G401.6 (cell line): ENCODE measurements at regions not wholly inside any gene's neighbourhood (a gene's known extent, or its start where the extent isn't known, plus 50 kb on each side); places are given as distances from the start of the nearest gene placed in this dataset.
A peak's percentile ranks its signal among the peaks of the same experiment; 100 is the strongest.
"Not testable (repeated sequence)": the region's sequence is repeated elsewhere in the genome, so short reads cannot be mapped to it uniquely, and the experiment has no call there.

Experiments
- FAIRE-seq: peaks from 2 replicates; lab custom pipeline; 2012; peaks lifted over from hg19 to GRCh38; lab: Jason Lieb, UNC

DNA sequence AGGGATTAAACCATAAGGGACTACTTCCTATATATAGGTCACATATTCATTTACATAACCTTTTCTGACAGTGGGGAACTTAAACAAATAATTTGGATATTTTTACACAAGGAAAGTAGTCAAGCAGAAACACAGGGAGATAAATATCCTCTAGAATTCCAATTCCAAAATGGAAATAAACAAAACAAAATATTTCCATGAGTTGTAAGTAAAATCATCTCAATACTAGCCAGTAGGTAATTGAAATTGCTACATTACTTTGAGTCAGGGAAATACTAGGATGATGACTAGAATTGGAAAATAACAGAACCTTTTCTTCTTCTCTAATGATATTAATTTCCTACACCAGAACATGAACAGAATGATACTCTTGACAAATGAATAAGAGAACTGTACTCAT is 1308.1 kb upstream of the GJE1 start:
- FAIRE-seq: peak; percentile 49

DNA sequence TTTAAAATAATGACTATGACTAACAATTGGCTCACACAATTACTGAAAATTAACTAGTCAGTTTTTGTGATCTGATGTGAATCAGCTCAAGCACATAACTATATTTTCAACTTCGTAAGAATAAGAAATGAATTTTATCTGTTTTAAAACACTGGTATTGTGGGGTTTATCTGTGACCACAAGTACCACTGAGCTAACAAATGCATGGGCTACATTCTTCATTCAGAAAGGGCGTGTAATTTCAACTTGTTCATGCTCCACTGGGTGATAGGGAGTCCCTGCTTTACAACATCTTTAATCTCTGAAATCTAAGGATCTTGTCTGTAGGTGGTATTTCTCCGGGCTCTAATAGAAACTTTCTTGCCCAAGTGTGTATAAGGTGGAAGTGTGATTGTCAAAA is 1311.5 kb upstream of the GJE1 start:
- FAIRE-seq: no peak

DNA sequence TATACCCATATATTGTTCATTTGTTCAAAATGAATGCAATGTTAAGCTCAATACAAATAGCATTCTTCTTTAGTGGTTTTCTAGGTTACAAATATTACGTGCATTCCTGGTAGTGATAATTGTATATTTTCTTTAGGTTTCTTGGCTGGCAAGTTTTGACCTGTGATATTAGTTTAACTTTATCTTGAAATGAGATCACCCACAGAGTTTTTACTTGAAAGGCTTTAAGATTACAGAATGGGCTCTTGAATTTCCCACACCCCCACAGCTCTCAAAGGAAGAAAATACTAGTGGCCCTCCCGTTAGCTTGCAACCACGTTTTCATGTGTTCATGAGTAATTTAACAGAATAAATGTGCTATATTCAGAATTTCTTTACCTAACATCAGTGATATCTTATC is 1315.5 kb upstream of the GJE1 start:
- no peak for FAIRE-seq

DNA sequence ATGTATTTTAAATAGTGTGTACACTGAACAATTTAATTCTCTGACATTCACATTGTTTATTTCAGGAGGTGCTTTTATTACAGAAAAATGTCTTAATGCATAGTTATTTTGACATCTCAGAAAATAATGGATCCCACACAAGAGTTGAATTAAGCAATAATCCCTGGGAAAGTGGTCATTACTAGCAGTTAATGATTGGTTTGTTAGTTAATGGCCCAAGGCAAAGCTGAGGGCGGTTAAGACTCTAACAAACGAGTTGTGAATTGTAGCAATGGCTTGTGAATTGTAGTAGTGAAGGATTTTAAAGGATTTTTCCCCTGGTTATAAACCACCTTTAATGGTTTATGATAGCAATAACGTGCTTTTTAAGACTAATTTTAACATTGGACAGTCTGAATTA is 1316.0 kb upstream of the GJE1 start:
- no peak for FAIRE-seq

DNA sequence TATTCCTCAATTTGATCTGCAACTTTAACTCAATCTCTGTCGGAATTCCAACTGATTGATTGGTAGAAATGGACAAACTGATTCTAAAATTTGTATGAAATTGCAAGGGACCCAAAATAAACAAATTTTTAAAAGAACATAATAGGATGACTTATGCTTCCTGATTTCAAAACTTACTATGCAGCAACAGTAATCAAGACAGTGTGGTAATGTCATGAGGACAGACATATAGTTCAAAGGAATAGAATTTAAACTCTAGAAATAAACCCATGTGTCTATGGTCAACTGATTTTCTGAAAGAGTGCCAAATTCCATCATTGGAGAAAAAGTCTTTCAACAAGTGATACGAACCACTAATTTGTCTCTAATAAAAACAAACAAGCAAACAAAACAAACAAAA is 1320.1 kb upstream of the GJE1 start:
- no peak for FAIRE-seq

DNA sequence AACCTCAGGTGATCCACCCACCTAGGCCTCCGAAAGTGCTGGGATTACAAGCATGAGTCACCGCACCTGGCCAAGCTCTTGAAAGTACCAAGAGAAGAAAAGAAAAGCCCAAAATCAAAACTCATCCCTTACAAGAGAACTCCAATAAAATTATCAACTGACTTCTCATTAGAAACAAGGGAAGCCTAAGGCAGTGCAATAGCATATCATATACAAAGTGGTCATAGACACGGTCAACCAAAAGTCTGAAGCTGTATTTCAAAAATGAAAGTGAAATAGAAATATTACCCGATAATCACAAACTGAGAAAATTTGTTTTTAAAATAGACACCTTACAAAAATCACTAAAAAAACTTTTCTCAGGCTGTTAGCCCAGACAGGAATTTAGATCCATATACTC is 1321.1 kb upstream of the GJE1 start:
- no peak for FAIRE-seq

DNA sequence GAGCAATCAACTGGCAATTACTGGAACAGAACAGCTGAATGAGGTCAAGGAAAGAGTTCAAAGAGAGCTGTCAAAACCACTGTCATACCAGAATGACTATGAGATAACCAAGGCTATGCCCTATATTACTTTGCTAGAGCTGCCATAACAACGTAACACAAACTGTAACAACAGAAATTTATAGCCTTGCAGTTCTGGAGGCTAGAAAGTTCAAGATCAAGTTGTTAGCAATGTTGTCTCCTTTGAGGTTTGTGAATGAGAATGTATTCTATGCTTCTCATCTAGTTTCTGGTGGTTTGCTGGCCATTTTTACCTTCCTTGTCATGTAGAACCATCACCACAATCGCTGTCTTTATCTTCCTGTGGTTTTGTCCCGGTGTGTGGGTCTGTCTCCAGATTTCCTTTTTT is 1323.0 kb upstream of the GJE1 start:
- no peak for FAIRE-seq

DNA sequence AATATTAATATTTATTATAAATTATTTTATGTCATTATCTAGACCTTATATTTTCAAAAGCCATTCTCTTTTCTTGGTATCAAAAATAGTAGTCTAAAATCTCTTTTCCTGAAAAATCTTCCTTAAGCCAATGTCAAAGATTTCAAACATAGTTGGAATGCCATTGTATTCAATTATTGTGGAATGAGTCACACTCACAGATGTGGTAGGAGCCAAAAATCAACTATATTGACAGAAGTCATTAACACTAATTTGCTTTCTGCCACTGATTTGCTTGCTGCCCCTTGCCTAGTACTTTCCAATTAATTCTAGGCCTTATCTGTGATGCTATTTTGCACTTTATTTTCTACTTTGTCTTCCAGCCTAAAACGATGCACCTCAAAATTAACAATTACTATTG is 1326.3 kb upstream of the GJE1 start:
- peak; percentile 88 for FAIRE-seq

DNA sequence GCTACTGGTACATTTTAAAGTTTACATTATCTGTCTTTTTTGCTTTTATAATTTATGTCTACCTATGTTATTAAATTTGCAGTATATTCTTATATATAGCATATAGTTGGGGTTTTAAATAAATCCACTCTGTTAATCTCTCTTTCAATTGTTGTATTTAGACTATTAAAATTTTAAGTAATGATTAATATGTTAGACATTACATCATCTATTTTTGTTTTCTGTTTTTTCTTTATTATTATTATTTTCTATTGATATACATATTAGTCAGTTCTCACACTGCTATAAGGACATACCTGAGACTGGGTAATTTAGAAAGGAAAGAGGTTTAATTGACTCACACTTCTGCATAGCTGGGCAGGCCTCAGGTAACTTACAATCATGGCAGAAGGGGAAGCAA is 1338.2 kb upstream of the GJE1 start:
- peak; percentile 69 for FAIRE-seq

DNA sequence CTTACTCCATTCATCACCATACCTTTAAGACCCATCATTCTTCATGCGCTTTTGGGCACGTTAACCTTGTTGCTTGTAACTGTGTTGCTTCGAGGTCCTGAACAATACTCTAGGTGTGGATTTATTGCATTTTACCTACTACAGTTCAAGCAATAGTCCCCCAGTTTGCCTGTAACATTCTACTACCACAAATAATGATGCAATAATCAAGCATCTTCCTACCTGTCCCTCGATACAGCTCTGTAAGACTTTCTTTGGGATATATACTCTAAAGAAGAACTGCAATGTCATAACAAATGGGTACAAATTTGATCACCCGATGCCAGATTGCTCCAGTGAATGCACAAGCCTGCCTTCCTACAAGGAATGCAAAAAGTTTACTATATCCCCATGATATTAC is 1342.6 kb upstream of the GJE1 start:
- FAIRE-seq: no peak

DNA sequence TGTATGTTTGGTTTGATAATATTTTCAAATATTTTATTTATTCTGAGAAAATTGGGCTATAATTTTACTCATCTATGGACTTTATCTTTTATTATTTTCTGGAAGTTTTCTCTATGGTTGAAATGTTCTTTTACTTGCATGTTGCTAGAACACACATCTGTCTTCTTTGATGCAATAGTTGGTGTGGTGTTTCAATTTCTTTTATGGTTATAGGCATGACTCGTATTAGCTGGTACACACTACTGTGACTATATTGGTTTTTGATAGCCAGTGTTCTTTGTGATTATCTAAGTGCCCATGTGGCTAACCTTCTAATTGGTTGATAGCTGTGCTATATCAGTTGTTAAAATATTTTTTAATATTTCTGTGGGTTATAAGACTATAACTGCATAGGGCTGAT is 1343.3 kb upstream of the GJE1 start:
- peak; percentile 28 for FAIRE-seq

DNA sequence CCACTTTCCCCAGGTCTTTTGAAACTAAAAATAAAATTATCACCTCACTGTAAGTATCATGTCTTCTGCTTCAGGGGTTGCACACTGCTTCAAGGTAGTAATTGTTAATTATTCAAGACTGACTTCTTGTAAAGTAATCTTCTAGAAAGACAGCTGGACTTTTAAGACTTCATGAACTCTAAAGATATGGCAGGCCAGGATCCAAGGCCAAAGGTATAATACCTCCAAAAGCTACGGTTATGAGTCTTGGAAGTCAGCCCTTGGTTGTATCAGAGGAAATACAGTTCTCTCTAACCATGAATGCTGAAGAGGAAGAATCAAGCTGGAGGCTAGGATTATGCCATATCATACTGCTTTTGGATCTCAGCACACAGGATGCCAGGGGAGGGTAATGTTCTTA is 1346.8 kb upstream of the GJE1 start:
- FAIRE-seq: no peak

DNA sequence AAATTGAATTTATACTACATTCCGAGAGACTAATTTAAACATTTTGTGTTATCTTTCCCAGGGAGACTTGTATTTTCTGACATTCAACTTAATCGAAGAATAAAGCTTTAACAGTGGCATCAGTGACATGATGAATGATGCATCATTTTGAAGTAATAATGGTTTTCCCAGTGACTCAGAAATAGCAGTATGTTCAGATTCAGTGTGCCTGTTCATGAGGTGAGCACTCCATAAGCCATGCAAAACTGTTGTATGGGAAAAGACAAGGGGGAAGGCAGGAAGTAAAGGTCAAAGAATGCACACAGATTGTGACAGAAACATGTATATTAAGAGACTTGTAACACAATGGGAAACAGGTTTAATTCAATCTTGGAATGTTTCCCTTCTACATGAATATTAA is 1348.2 kb upstream of the GJE1 start:
- no peak for FAIRE-seq

DNA sequence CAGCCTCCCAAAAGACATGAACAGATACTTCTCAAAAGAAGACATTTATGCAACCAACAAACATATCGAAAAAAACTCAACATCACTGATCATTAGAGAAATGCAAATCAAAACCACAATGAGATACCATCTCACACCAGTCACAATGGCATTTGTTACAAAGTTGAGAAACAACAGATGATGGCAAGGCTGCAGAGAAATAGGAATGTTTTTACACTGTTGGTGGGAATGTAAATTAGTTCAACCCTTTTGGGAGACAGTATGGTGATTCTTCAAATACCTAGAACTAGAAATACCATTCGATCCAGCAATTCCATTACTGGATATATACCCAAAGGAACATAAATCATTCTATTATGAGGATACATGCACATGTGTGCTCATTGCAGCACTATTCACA is 1349.2 kb upstream of the GJE1 start:
- FAIRE-seq: not testable (repeated sequence)

DNA sequence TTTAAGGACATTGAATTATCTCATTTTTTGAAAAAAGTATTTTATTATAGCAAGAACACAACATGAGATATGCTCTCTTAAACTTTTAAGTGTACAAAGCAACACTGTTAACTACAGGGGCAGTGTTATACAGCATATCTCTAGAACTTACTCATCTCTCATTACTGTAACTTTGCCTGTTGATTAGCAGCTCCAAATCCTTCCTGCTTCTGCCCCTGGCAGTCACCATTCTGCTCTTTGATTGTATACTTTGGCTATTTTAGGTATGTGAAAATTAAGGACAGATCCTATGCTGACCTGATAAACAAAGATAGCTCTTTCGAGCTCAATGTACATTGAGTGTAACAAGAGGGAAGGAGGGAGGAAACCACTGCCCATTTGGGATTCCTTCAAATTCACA is 1349.8 kb upstream of the GJE1 start:
- FAIRE-seq: no peak

DNA sequence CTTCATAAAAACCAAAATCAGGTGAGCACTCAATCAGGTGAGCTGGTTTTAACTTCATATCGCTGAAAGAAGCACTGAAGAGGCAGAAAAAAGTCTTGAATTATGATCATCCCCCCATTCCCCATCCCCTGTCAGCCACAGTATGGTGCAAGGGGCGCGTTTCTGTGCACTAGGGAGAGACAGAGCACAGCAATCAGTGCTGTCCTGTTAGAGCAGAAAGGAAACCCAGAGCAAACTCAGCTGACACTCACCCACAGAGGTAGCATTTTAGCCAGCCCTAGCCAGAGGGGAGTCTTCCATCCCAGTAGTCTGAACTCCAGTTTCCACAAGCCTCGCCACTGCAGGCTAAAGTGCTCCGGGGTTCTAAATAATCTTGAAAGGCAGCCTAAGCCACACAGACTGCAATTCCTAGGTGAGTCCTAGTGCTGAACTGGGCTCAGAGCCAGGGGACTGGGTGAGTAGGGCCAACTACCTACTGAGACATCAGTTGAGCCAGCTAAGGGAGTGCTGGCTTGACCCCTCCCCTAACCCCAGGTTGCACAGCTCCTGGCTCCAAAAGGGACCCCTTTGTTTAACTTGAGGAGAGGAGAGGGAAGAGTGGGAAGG is 1352.6 kb upstream of the GJE1 start:
- FAIRE-seq: no peak

DNA sequence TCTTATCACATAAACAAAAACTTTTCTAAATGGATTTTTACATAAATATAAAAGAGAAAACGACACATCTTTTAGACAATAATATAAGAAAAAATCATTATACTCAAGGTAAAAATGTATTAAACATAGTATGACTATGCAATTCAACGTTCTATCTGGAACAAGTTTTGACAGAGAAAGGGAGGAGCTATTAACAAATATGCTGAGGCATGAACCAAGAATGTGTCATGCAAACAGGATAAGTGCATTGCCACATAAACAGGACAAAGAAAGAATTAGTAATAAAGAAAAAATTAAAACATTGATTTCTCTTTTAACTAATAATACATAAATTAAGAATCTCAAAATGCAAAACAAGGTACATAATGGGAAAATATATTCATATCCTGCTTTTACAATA is 1353.4 kb upstream of the GJE1 start:
- FAIRE-seq: no peak

DNA sequence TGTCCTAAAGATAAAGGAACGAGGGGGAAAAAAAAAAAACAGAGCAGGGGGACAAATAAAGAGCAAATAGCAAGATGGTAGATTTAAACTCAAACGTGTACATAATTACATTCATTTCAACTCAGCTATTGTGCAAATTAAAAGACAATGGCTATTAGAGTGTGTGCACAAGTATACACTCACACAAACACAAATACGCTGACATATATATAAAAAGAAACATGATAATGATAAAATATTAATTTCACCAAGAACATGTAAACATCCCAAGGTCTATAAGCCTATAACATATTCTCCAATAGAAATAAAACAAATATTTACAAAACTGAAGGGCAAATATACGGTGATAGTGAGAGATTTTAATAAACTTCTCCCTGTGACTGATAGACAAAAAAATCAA is 1354.9 kb upstream of the GJE1 start:
- FAIRE-seq: no peak

DNA sequence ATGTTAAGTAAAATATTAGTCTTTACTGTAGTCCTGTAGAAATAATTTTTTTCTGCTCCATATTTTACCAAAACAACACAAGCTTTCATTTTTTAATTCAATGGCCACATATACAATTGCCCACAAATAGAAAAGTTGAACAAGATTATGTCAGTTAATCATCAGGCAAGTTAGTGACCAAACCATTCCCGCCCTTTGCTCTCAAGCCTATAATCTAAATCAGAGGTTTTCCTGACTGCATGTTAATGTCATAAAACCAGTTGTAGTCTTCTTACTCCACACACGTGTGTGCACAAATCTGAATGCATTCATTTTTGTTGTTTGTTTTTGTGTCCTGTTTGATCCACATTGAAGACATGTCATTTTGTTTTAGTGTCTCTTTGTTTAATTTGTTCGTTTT is 1357.7 kb upstream of the GJE1 start:
- no peak for FAIRE-seq

DNA sequence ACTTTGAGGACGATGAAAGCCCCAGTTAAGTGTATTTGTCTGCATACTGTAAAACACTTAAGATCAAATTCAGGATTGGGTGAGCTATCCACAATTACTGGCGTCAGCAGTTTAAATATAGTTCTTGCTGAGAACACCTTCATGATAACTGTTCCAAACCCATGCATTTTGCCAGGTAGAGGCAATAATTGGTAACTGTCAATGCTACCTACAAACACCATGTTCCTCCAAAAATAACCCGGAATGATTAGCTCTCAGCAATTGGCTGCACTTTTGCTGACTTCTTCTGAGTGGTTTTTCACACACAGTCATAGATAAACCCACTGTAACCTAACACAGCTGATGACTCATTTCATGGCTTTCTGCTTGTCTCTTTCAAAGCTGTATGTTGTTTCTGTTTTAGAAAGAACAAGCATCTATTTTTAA is 1358.6 kb upstream of the GJE1 start:
- FAIRE-seq: no peak

DNA sequence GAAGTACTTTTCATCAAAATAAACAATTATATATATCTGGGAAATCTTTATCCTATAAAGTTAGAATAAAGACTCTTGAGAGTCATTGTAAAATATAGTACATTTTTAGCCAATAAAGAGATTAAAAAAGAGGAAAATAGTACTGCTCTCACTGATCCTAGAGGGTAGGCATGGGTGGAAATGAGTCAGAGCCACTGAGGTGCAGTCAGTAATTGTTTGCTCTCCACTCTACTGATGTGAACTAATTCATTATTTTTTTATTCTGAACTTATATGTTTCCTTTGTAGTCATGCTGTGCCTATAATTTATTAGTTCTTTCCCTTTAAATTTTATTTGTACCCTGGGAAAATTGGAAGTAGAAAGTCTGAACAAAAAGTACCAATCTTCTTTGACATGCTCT is 1359.4 kb upstream of the GJE1 start:
- FAIRE-seq: peak; percentile 39

DNA sequence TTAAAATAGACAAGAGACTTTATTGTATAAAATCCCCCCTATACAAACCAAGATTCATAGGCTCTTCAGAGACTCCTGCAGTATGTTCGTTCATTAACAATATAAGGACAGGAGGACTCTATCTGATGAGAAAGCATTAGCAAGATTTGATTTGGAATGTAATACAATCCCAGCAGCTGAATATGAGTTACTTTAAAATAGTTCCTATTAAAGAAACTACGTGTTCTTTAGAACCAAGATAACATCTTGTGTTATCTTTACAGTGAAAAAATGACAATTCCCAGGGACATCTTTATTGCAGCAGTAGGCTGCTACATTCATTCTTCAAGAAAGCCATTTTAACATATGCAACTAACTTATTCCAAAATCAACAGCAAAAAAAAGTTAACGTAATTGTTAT is 1360.1 kb upstream of the GJE1 start:
- no peak for FAIRE-seq

DNA sequence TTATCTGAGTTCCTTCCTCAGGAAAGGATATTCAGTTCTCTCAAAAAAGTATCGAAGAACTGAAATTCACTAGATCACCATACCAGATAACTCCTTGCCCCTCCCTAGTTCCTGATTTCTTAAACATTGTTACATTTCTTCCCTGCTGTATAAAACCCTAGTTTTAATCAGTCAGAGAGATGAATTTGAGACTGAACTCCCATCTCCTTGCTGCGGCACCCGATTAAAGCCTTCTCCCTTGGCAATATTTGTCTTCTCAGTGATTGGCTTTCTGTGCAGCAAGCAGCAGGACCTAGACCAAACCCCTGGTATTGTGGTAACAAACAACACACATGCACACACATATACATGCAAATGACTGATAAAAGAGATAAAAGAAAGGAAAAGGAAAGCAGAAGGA is 1364.6 kb upstream of the GJE1 start:
- FAIRE-seq: no peak

DNA sequence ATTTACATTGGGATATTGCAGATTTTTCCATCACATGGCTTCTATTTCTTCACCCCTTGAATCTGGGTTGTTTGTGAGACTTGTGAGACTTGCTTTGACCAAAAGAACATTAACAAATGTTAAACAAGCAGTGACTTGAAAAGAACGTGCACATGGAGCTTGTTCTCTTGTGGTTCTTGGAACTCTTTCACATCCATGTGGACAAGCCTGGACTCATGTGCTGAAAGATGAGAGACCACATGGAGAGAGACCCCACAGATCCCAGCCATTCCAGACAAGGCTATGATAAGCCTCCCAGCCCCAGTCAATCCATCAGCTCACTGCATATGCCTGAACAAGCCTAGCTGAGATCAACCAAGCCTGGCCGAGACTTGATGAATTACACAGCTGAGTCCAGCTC is 1365.7 kb upstream of the GJE1 start:
- no peak for FAIRE-seq

DNA sequence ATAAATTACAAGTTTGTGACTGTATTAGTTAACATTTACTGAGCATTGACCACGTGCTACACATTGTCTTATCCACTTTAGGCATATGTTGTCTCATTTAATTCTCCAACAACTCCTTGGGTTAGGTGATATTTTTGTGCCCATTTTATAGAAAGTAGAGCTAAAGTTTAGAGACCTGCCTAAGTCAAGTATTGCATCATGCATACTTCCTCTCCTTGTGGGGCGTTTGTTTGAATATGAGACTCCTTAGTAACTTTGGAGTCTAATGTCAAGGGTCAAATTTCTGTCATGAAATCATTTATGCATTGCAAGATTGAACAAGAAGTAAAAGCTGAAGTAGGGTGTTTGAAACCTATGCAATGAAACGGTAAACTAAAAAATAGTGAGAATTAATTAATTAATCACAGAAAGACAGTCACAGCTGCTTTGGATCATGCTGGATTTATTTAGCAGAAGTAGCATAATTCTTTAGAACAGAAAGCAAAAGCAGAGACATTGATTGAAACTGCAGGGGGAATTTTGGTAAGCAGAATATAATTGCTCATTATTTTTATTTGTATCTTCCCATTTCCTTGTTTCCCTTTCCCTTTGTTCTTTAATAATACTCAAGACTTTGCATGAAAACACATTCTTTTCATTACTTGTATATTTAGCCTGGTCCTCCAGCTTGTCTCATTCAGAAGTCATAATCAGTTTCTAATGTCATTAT is 1374.4 kb upstream of the GJE1 start:
- no peak for FAIRE-seq
